ENCODE measurements at regions not wholly inside any gene's neighbourhood (a gene's known extent, or its start where the extent isn't known, plus 50 kb on each side); places are given as distances from the start of the nearest gene placed in this dataset.
A peak's percentile ranks its signal among the peaks of the same experiment; 100 is the strongest.

DNA sequence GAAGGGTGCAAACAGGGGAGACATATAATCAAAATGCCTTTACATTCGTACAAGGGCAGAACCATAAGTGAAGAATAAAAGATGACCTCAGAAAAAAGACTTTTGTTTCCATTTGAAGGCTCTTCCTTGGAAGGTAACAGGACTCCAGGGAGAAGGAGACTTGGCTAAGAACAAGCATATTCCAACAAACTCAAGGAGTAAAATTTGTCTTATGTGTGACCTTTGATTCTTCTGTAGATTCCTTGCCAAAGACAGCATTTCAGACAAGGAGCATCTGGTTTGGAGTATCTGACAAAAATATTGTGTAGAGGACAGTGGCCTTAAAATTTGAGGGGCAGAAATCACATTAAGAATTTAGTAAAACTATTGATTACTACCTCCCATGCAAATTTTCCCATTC is 991.9 kb downstream of the FLRT2 start:
- DNase-seq (ENCODE audit: low read depth) = peak; percentile 29

GRCh38 chr14:86521031-86521730 is 991.2 kb downstream of the FLRT2 start:
- DNase-seq (ENCODE audit: low read depth) = no peak

GRCh38 chr14:86518298-86518697 is 988.4 kb downstream of the FLRT2 start:
- DNase-seq (ENCODE audit: low read depth) = no peak

DNA sequence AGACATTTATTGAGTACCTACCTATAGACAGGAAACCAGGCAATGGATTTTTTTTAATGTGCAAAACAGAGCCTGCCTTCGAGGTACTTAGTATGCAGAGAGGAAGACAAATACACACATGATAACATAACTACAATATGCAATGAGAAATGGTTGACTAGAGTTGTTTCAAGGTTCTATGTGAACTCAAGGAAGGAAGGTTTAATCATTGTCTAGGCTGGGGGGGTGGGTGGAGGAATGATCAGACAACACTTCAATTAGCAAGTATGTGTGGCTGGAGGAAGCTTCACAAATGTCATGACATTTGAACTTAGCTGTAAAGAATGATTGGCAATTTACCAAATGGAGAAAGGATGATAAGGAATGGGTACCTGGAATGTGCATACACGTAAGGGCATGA is 985.3 kb downstream of the FLRT2 start:
- DNase-seq (ENCODE audit: low read depth) = no peak

DNA sequence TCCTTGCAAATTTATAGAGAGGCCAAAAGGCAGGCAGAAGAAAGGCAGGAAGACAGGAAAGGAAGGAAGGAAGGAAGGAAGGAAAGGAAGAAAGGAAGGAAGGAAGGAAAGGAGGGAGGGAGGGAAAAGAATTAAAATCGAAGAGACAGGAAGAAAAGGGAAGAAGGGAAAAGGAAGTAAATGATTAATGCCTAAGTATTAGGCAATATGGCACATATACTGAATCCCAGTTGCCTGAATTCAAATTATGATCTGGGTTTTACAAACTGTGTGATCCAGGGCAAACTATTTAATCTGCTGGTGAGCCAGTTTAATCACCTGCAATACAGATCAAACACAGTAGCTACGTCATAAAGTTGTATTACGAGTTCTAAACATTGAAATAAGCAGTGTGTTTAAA is 983.6 kb downstream of the FLRT2 start:
- DNase-seq (ENCODE audit: low read depth) = no peak

GRCh38 chr14:86513056-86513455 is 983.1 kb downstream of the FLRT2 start:
- DNase-seq (ENCODE audit: low read depth) = no peak

DNA sequence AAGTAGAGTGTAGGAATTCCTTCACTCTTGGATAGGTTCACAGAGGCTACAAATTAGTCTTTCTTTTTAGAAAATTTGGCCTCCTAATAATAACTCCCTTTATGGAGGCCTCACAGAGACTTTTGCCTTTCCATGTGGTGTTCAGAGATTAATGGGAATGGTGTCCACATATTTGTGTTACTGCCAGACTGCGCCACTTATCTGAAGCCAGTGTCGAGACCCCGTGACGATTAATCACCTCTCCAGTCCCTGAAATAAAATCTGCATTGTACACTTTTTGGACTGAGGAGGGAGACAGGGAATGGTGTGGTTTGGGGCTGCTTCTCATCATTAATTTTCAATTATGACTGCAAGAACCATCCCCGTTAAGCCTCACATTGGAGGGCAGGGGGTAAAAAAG is 980.5 kb downstream of the FLRT2 start:
- no peak for DNase-seq (ENCODE audit: low read depth)

DNA sequence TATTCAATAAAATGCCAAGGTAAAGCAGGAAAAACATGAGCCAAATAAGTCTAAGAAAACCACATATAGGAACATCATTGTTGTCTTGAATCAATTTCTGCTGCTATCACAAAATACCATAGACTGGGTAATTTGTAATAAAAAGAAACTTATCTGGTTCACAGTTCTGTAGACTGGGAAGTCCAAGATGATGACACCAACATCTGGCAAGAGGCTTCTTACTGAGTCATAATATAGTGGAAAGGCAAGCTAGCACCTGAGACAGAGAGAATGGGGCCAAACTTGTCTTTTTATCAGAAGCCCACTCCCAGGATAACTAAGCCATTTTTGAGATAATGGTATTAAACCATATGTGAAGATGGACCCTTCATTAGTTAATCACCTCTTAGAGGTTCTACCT is 975.9 kb downstream of the FLRT2 start:
- no peak for DNase-seq (ENCODE audit: low read depth)

- no peak for DNase-seq (ENCODE audit: low read depth)
Observed at GRCh38 chr14:86501611-86502010, 971.7 kb downstream of the FLRT2 start.

- no peak for DNase-seq (ENCODE audit: low read depth)
Observed at GRCh38 chr14:86491743-86492142, 961.8 kb downstream of the FLRT2 start.

- DNase-seq (ENCODE audit: low read depth) = no peak
Observed at GRCh38 chr14:86481104-86481503, 951.2 kb downstream of the FLRT2 start.

DNA sequence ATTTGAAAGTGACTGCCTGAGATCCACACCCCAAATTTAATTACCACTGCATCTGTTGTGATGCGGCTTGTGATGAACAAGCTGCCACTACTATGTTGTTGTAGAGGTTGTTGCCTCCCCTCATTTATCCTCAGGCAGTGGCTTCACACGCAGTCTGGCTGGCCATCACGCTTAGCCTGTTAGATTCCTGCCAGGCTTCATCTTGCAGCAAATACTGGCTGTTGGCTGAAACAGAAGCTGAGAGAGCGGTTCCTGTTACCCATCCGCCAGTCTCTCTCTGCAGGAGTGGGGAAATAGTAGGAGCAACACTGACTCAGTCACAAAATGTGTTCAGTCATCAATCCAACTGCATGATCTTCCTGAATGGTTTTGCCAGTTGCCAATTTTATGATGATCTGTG is 934.4 kb downstream of the FLRT2 start:
- DNase-seq (ENCODE audit: low read depth) = no peak

DNA sequence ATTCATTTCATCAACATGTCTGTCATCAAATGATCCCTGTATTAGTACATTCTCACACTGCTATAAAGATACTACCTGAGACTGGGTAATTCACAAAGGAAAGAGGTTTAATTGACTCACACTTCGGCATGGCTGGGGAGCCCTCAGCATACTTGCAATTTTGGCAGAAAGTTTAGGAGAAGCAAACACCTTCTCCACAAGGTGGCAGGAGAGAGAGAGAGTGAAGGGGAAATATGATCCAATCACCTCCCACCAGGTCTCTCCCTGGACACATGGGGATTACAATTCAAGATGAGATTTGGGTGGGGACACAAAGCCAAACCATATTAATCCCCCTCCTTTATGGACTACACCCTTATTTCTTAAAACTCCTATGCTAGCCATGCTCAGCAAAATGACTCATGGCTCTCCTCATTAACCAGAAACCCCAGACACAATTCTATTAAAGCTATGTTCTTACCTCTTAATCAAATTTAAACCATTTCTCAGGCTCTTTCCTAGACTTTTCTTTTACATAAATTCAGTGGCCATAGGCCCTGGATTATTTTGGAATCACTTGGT is 932.3 kb downstream of the FLRT2 start:
- no peak for DNase-seq (ENCODE audit: low read depth)

- DNase-seq (ENCODE audit: low read depth) = no peak
Observed at GRCh38 chr14:86457481-86458135, 927.7 kb downstream of the FLRT2 start.

GRCh38 chr14:86450085-86450484 is 920.1 kb downstream of the FLRT2 start:
- no peak for DNase-seq (ENCODE audit: low read depth)

DNA sequence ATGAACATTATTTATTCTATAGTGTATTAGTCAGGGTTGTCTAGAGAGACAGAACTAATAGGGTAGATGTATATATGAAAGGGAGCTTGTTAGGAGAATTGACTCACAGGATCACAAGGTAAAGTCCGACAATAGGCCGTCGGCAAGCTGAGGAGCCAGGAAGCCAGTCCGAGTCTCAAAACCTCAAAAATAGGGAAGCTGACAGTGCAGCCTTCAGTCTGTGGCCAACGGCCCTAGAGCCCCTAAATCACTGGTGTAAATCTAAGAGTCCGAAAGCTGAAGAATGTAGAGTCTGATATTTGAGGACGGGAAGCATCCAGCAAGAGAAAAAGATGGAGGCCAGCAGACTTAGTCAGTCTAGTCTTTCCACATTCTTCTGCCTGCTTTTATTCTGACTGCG is 912.2 kb downstream of the FLRT2 start:
- DNase-seq (ENCODE audit: low read depth) = no peak

GRCh38 chr14:86430853-86431252 is 900.9 kb downstream of the FLRT2 start:
- DNase-seq (ENCODE audit: low read depth) = no peak

- DNase-seq (ENCODE audit: low read depth) = no peak
Observed at GRCh38 chr14:86423214-86423613, 893.3 kb downstream of the FLRT2 start.

DNA sequence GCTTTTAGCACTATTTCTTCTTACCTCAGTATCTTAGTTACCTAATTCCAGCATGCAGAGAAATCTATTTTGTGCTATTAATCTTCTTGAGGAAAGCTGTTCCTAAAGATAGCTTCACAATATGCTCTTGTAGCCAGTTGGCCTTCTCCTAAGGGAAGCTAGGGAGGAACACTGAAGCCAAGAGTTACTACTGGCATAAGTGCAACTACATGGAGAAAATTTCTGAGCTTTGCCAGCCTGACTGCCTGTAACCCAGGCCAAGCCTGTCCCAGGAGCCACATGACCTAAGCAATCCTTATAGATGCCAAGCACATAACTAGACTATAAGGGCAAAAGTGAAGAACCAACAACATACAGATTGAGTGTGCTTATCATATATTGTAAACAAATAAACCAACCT is 890.2 kb downstream of the FLRT2 start:
- DNase-seq (ENCODE audit: low read depth) = no peak

- DNase-seq (ENCODE audit: low read depth) = peak; percentile 28
Observed at GRCh38 chr14:86414146-86414545, 884.2 kb downstream of the FLRT2 start.

DNA sequence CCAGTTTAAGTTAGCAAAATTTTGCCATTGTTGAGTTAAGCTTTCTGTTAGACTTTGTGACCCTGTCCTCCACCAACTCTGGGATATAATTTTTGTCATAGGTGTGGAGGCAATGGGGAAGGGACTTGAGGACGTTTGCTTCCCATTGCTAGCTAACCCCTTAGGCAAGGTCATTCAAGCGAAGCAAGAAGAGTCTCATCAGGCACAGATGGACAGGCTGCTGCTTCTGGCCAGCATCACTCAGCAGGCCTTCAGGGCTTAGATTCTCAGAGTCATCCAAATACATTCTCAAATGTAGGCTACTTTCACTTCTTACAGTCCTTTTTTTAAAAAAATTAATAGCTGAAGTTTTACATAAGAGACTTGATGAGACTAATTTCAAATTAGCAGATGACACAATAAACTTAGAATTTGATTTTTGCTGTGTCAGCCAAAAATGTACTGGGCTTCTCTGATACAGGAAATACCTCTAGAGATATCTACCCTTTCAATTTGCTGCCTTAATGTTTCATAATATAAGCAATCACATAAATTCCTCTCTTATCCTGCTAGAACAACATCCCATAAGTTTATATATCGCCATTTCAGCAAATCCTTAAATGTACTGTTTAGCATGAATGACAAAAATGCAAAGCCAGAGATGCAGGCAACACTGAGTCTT is 875.2 kb downstream of the FLRT2 start:
- no peak for DNase-seq (ENCODE audit: low read depth)

GRCh38 chr14:86404425-86404824 is 874.5 kb downstream of the FLRT2 start:
- no peak for DNase-seq (ENCODE audit: low read depth)

DNA sequence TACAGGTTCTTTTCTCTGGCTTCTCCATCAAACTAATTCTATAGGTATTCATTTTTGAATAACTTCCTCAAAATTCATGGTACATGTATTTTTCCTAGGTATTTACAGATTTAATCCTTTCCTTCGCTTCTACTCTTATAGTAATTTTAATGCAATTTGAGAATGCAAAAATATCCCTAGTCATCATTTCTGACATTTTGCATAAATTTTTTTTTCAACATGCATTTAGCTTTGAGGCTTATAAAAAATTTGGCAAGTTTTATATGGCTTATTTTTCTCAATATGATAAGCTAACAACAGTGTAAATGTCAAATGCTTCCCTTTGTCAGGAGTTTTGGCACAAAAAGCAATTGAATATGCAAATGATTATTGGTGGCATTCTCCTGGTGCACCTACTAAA is 872.6 kb downstream of the FLRT2 start:
- no peak for DNase-seq (ENCODE audit: low read depth)
